Sigmoid colon (tissue), 4 donors: ENCODE measurements at regions not wholly inside any gene's neighbourhood (a gene's known extent, or its start where the extent isn't known, plus 50 kb on each side); places are given as distances from the start of the nearest gene placed in this dataset.

Experiments
- EP300 ChIP-seq, 4 donors: sonication (generic); formaldehyde crosslinking; IDR thresholded peaks; one replicate each; pipeline ENCODE4 v1.6.1; 2017; ENCODE audit warnings: antibody characterized with exemption in 4 of 4
- POLR2A ChIP-seq, 2 donors: fragments of 450-650 bp; IDR thresholded peaks; one replicate each; pipeline ENCODE4 v1.6.1; 2016; ENCODE audit warnings: antibody characterized with exemption in 2 of 2, mild to moderate bottlenecking in 2 of 2, moderate library complexity in 2 of 2
- POLR2AphosphoS5 ChIP-seq, 4 donors: sonication (generic); formaldehyde crosslinking; IDR thresholded peaks; one replicate each; pipeline ENCODE4 v1.6.1; 2017; ENCODE audit warnings: antibody characterized with exemption in 4 of 4
- TF ChIP-seq, protein P1 (sequence below), 4 experiments: fragments of 450-650 bp in 3 of 4; fragments of 200-600 bp in 1 of 4; IDR thresholded peaks; one replicate each; pipeline ENCODE4 v1.5.1; 2016 to 2019; ENCODE audit warnings: antibody characterized with exemption in 4 of 4, mild to moderate bottlenecking in 3 of 4, moderate library complexity in 2 of 4

DNA sequence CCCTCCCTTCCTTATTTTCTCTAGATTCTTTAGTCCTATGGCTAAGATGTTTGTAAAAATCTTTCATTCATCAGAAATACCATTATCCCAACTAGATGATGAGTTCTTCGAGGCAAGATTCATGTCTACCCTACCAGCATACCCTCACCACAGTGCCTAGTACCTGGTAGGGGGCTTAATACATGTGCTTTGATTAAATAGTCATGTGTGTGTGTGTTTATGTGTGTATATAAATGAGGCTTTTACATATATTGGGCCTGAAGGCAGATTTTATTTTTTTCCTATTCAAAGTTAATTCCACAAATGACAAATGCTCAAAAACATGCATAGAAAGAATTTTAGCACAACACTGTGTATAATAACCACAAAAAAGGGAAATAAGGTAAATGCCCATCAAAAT is 193.0 kb upstream of the IRX3 start:
- TF ChIP-seq POLR2A (IDR thresholded peaks at IDR 0.05) (no peak), POLR2AphosphoS5 (IDR thresholded peaks at IDR 0.05) (no peak), EP300 (IDR thresholded peaks at IDR 0.05) (no peak)
- TF ChIP-seq, protein P1, sequence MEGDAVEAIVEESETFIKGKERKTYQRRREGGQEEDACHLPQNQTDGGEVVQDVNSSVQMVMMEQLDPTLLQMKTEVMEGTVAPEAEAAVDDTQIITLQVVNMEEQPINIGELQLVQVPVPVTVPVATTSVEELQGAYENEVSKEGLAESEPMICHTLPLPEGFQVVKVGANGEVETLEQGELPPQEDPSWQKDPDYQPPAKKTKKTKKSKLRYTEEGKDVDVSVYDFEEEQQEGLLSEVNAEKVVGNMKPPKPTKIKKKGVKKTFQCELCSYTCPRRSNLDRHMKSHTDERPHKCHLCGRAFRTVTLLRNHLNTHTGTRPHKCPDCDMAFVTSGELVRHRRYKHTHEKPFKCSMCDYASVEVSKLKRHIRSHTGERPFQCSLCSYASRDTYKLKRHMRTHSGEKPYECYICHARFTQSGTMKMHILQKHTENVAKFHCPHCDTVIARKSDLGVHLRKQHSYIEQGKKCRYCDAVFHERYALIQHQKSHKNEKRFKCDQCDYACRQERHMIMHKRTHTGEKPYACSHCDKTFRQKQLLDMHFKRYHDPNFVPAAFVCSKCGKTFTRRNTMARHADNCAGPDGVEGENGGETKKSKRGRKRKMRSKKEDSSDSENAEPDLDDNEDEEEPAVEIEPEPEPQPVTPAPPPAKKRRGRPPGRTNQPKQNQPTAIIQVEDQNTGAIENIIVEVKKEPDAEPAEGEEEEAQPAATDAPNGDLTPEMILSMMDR (IDR thresholded peaks at IDR 0.05) = no peak
